Neural crest cell (in vitro differentiated cells): ENCODE measurements at regions not wholly inside any gene's neighbourhood (a gene's known extent, or its start where the extent isn't known, plus 50 kb on each side); places are given as distances from the start of the nearest gene placed in this dataset.

Experiments
- DNase-seq: peaks from one replicate; pipeline ENCODE4 v3.0.0; 2021; ENCODE audit warnings: low read depth, mixed read lengths, low spot score
- H3K27ac Mint-ChIP-seq: one replicate; pipeline ENCODE4 v1.8.0; 2021; ENCODE audit warnings: mild to moderate bottlenecking, mixed read lengths; ENCODE audit not compliant: unreplicated experiment
- H3K27me3 Mint-ChIP-seq: 2 replicates; pipeline ENCODE4 v1.8.0; 2021; ENCODE audit warnings: low read depth, mild to moderate bottlenecking, mixed read lengths
- H3K36me3 Mint-ChIP-seq: 2 replicates; pipeline ENCODE4 v1.8.0; 2021; ENCODE audit warnings: low read depth, mild to moderate bottlenecking, mixed read lengths
- H3K4me1 Mint-ChIP-seq: 2 replicates; pipeline ENCODE4 v1.8.0; 2021; ENCODE audit warnings: mixed read lengths
- H3K4me3 Mint-ChIP-seq: one replicate; pipeline ENCODE4 v1.8.0; 2021; ENCODE audit warnings: mild to moderate bottlenecking, mixed read lengths
- H3K9me3 Mint-ChIP-seq: 2 replicates; pipeline ENCODE4 v1.8.0; 2021; ENCODE audit warnings: mixed read lengths
- CTCF ChIP-seq: fragments of 200-600 bp; sonication (generic); conservative IDR thresholded peaks from 2 replicates; pipeline ENCODE4 v1.5.0; 2021; ENCODE audit warnings: antibody characterized with exemption, mild to moderate bottlenecking

DNA sequence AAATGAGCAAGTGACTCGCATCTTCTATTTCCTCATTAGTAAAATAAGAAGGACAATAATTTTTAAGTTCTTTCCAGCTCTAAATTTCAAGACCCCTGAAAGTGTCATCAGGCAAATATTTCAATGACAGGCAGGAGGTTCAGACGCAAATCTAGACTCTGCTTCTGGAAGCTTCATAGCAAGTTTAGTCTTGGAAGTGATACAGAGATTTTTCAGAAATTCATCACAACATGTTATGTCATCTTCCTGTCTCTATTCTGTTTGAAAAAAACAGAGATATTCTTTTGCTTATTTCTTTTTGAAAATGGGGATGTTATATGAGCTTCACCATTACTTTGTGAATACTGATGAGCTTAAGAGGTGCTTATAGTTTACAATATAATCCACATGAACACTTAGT, 74.0 kb downstream of the C3orf85 start:
- H3K4me3 Mint-ChIP-seq = no peak overlapping the region
- H3K9me3 Mint-ChIP-seq = no peaks in the 10 kb centered on the region
- H3K27ac Mint-ChIP-seq = no peak overlapping the region
- no peaks in the 10 kb centered on the region for H3K4me1 Mint-ChIP-seq
- no peak for DNase-seq
- H3K36me3 Mint-ChIP-seq = no peaks in the 10 kb centered on the region
- no peak for TF ChIP-seq CTCF
- H3K27me3 Mint-ChIP-seq = no peaks in the 10 kb centered on the region

DNA sequence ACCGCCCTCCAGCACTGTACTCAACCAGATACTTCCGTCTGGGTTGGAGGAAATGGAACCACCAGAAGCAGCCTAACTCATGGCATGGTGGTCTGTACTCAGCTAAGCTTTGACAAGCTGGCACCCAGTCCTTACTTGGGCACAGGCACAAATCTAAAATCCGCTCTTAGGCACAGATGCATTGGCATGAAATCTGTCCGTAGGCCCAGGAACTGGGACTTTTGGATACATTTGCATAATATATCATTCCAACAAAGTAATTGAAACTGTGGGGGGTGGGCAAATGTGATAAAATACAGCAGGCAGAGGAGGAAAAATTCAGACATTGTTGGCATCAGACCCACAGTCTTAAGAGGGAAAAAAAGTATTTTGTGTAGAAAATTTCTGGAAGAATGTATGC, 75.4 kb downstream of the C3orf85 start:
- no peaks in the 10 kb centered on the region for H3K9me3 Mint-ChIP-seq
- no peak for TF ChIP-seq CTCF
- no peak overlapping the region for H3K4me3 Mint-ChIP-seq
- no peak for DNase-seq
- no peaks in the 10 kb centered on the region for H3K36me3 Mint-ChIP-seq
- peak overlapping the region; percentile 37 for H3K27ac Mint-ChIP-seq
- H3K4me1 Mint-ChIP-seq = no peaks in the 10 kb centered on the region
- H3K27me3 Mint-ChIP-seq = no peaks in the 10 kb centered on the region

DNA sequence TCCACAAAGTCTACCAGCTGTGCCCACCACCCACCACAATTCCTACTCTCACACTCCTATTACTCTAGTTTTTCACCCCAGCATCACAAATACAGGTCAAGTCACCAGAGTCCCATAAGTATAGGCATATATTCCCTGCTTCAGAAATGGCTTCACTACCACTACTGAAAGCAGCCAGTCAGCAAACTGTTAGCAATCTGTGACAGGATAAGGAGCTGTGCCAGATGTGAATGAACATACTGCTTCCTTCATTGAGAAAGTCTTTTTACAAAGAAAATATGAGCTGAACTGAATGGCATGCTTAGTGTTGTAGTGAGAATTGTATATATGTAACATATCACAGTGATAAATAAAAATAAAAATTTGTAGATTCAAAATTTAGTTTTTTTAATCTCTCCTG, 76.8 kb downstream of the C3orf85 start:
- no peak for DNase-seq
- H3K27ac Mint-ChIP-seq = no peak overlapping the region
- H3K4me1 Mint-ChIP-seq = no peaks in the 10 kb centered on the region
- H3K4me3 Mint-ChIP-seq = no peak overlapping the region
- no peaks in the 10 kb centered on the region for H3K27me3 Mint-ChIP-seq
- H3K9me3 Mint-ChIP-seq = no peaks in the 10 kb centered on the region
- TF ChIP-seq CTCF = no peak
- H3K36me3 Mint-ChIP-seq = no peaks in the 10 kb centered on the region

- TF ChIP-seq CTCF = no peak
- no peaks in the 10 kb centered on the region for H3K27me3 Mint-ChIP-seq
- no peak overlapping the region for H3K4me3 Mint-ChIP-seq
- peaks cover 3% of the 10 kb centered on the region for H3K9me3 Mint-ChIP-seq
- no peak for DNase-seq
- no peaks in the 10 kb centered on the region for H3K36me3 Mint-ChIP-seq
- H3K4me1 Mint-ChIP-seq = no peaks in the 10 kb centered on the region
- H3K27ac Mint-ChIP-seq = no peak overlapping the region
Observed at GRCh38 chr3:109224333-109224732, 87.8 kb downstream of the C3orf85 start.

- H3K4me3 Mint-ChIP-seq = no peak overlapping the region
- no peaks in the 10 kb centered on the region for H3K36me3 Mint-ChIP-seq
- TF ChIP-seq CTCF = no peak
- no peak for DNase-seq
- no peaks in the 10 kb centered on the region for H3K27me3 Mint-ChIP-seq
- H3K4me1 Mint-ChIP-seq = no peaks in the 10 kb centered on the region
- H3K9me3 Mint-ChIP-seq = no peaks in the 10 kb centered on the region
- H3K27ac Mint-ChIP-seq = no peak overlapping the region
Observed at GRCh38 chr3:109225516-109225915, 89.0 kb downstream of the C3orf85 start.
